HepG2 (cell line): ENCODE measurements at regions not wholly inside any gene's neighbourhood (a gene's known extent, or its start where the extent isn't known, plus 50 kb on each side); places are given as distances from the start of the nearest gene placed in this dataset.

Source experiments
- ATAC-seq: fragments of 200-7000 bp; cut with Tn5 transposase; 3 replicates; pipeline ENCODE4 v1.9.1; 2020; ENCODE audit warnings: mild to moderate bottlenecking, moderate library complexity
- BruUV-seq: library from RNA; stranded (reverse); fragments of 400-500 nt; replicated peaks from 2 replicates; lab custom pipeline; 2021; lab: Mats Ljungman, UMichigan
- CTCF ChIA-PET: fragments of 300-600 bp; formaldehyde crosslinking; extraction: SDS; loops from one replicate; lab custom pipeline; 2021; ENCODE audit warnings: low total read pairs, inconsistent platforms, low intra/inter-chr PET ratio; lab: Yijun Ruan, JAX
- POLR2A ChIA-PET: fragments of 350-600 bp; sonication (Branson Sonifier 250); formaldehyde crosslinking; loops from one replicate; lab custom pipeline; 2020; ENCODE audit warnings: antibody characterized with exemption, inconsistent platforms; lab: Yijun Ruan, JAX
- DNase-seq: peaks from one replicate; pipeline ENCODE4 v3.0.0-alpha.2; 2015; ENCODE audit warnings: low spot score
- FAIRE-seq: peaks from 3 replicates; lab custom pipeline; 2011; peaks lifted over from hg19 to GRCh38; lab: Jason Lieb, UNC
- H2AFZ ChIP-seq: one replicate; pipeline ENCODE4 v1.6.1; 2011; ENCODE audit warnings: low read length, inconsistent platforms
- H3K27ac ChIP-seq: fragments of 300-600 bp; 3 replicates; pipeline ENCODE4 v1.8.0; 2011; ENCODE audit warnings: mixed run types, mild to moderate bottlenecking, mixed read lengths, low read length, inconsistent platforms; ENCODE audit not compliant: insufficient read depth; ENCODE audit errors: extremely low read length
- H3K27me3 ChIP-seq, 2 experiments: fragments of 200-600 bp in 1 of 2; 2 replicates in 1 of 2; 3 replicates in 1 of 2; pipeline versions ENCODE4 v1.6.0 to v1.8.0; 2011; ENCODE audit warnings: low read length in 2 of 2, mild to moderate bottlenecking in 2 of 2, moderate library complexity in 2 of 2, inconsistent platforms in 1 of 2; ENCODE audit not compliant: insufficient read depth in 2 of 2, control insufficient read depth in 1 of 2
- H3K36me3 ChIP-seq, 2 experiments: fragments of 200-600 bp in 1 of 2; replicated peaks in 1 of 2; 2 replicates in 1 of 2; 3 replicates in 1 of 2; pipeline versions ENCODE4 v1.5.1 to v1.8.0; 2011; ENCODE audit warnings: low read length in 2 of 2, inconsistent platforms in 1 of 2; ENCODE audit not compliant: insufficient read depth in 2 of 2, control insufficient read depth in 1 of 2
- H3K4me1 ChIP-seq: 2 replicates; pipeline ENCODE4 v1.5.1; 2012; ENCODE audit warnings: low read length, inconsistent platforms; ENCODE audit not compliant: insufficient read depth
- H3K4me2 ChIP-seq: 2 replicates; pipeline ENCODE4 v1.6.0; 2011; ENCODE audit warnings: low read depth, low read length, inconsistent platforms
- H3K4me3 ChIP-seq, 3 experiments: fragments of 200-600 bp in 1 of 3; sonication (generic), shearing (Covaris generic) in 1 of 3; replicated peaks in 1 of 3; 2 replicates each; pipeline ENCODE4 v1.5.1; 2011 to 2016; ENCODE audit warnings: low read length in 3 of 3, inconsistent platforms in 2 of 3, low read depth in 2 of 3, mild to moderate bottlenecking in 2 of 3, control low read depth in 1 of 3, mixed read lengths in 1 of 3; ENCODE audit not compliant: insufficient read depth in 1 of 3
- H3K79me2 ChIP-seq: one replicate; pipeline ENCODE4 v1.6.1; 2011; ENCODE audit warnings: low read length, inconsistent platforms; ENCODE audit not compliant: insufficient read depth
- H3K9ac ChIP-seq: 2 replicates; pipeline ENCODE4 v1.6.0; 2011; ENCODE audit warnings: mild to moderate bottlenecking, low read depth, low read length, inconsistent platforms; ENCODE audit not compliant: insufficient read depth
- H3K9me3 ChIP-seq: 2 replicates; pipeline ENCODE4 v1.5.1; 2012; ENCODE audit warnings: mild to moderate bottlenecking, low read length
- H4K20me1 ChIP-seq: 2 replicates; pipeline ENCODE4 v1.6.0; 2011; ENCODE audit warnings: inconsistent platforms, mild to moderate bottlenecking, low read length, moderate library complexity; ENCODE audit not compliant: insufficient read depth
- HIVEP1 ChIP-seq: sonication (generic); formaldehyde crosslinking; IDR thresholded peaks from 2 replicates; pipeline ENCODE4 v1.4.0; 2020; ENCODE audit warnings: mild to moderate bottlenecking, missing genetic modification reagents
- NCOA1 ChIP-seq: sonication (generic); formaldehyde crosslinking; IDR thresholded peaks from 2 replicates; pipeline ENCODE4 v1.9.0; 2021; ENCODE audit warnings: missing genetic modification reagents
- ZBTB20 ChIP-seq: sonication (generic); formaldehyde crosslinking; IDR thresholded peaks from 2 replicates; pipeline ENCODE4 v1.8.1; 2023; ENCODE audit warnings: missing genetic modification reagents, low read depth, mild to moderate bottlenecking, borderline replicate concordance
- ZNF747 ChIP-seq: sonication (generic); formaldehyde crosslinking; IDR thresholded peaks from 2 replicates; pipeline ENCODE4 v1.8.1; 2023; ENCODE audit warnings: missing genetic modification reagents, mild to moderate bottlenecking, borderline replicate concordance
- WGBS: methylation state at CpG from one replicate; pipeline ENCODE4 v1.1.6; 2017; ENCODE audit warnings: low lambda C conversion rate; 5-methylcytosine and 5-hydroxymethylcytosine counted together
- in situ Hi-C: cut with HindIII; loops from 2 replicates; pipeline ENCODE4 v1.10.0; 2017; ENCODE audit warnings: low pct_unique_long_range_greater_than_20kb; ENCODE audit not compliant: extremely low pct_ligation_motif_present
- intact Hi-C: fragments of 100-400 bp; cut with micrococcal nuclease; formaldehyde crosslinking; loops from one replicate; pipeline ENCODE4 v1.10.0; 2022; ENCODE audit not compliant: unreplicated experiment
- TF ChIP-seq, protein P1 (sequence below): sonication (generic); formaldehyde crosslinking; IDR thresholded peaks from 2 replicates; pipeline ENCODE4 v1.4.0; 2020; ENCODE audit warnings: mild to moderate bottlenecking, missing genetic modification reagents
- TF ChIP-seq, protein P2 (sequence below): sonication (generic); formaldehyde crosslinking; IDR thresholded peaks from 2 replicates; pipeline ENCODE4 v1.5.1; 2020; ENCODE audit warnings: missing genetic modification reagents, mild to moderate bottlenecking, borderline replicate concordance

DNA sequence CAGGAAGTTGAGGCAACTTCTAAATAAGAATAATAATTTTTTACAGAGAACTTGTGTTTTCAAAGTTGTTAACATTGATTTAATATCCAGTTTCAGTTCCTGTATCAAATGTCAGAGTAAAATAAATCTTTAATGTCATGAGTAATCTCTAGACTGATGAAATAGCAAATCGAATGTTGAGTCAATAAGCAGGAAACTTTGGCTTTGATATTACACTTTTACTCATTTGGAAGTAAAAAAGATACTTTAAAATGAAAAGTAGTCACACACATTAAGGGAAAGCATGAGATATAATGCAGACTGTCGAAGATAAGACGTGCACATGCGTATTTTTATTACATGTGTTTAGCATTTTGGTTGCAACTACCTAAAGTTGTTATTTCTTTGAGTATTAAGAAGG is 78.2 kb upstream of the PTGDR start (continued):
- TF ChIP-seq, protein P1, sequence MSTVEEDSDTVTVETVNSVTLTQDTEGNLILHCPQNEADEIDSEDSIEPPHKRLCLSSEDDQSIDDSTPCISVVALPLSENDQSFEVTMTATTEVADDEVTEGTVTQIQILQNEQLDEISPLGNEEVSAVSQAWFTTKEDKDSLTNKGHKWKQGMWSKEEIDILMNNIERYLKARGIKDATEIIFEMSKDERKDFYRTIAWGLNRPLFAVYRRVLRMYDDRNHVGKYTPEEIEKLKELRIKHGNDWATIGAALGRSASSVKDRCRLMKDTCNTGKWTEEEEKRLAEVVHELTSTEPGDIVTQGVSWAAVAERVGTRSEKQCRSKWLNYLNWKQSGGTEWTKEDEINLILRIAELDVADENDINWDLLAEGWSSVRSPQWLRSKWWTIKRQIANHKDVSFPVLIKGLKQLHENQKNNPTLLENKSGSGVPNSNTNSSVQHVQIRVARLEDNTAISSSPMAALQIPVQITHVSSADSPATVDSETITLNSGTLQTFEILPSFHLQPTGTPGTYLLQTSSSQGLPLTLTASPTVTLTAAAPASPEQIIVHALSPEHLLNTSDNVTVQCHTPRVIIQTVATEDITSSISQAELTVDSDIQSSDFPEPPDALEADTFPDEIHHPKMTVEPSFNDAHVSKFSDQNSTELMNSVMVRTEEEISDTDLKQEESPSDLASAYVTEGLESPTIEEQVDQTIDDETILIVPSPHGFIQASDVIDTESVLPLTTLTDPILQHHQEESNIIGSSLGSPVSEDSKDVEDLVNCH (CRISPR knock-in tag) = no peak
- TF ChIP-seq, all 625 proteins: peak for 0

DNA sequence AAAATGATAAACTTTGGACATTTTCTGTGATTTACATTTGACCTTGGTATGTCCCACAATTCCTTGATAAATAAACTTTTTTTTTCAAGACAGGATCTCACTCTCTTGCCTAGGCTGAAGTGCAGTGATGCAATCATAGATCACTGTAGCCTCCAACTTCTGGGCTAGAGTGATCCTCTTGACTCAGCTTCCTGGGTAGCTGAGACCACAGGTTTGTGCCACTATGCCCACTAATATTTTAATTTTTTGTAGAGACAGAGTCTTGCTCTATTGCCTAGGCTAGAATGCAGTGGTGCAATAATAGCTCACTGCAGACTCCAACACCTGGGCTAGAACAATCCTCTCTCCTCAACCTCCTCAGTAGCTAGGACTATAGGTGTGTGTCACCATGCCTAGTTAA is 79.1 kb upstream of the PTGDR start:
- no peak overlapping the region for H3K9ac ChIP-seq
- no peak for TF ChIP-seq NCOA1
- TF ChIP-seq ZNF747 = no peak
- no peak for TF ChIP-seq ZBTB20 (CRISPR knock-in tag)
- TF ChIP-seq, all 625 proteins: peak for 0
- Histone ChIP-seq H2AFZ (no peak overlapping the region), H3K27ac (no peak overlapping the region), H3K27me3 (no peaks in the 10 kb centered on the region; a peak in 1 of 5 replicates), H3K79me2 (no peaks in the 10 kb centered on the region), H3K36me3 (no peaks in the 10 kb centered on the region), H3K4me2 (no peak overlapping the region), H4K20me1 (no peaks in the 10 kb centered on the region), H3K4me1 (no peaks in the 10 kb centered on the region), H3K9me3 (no peaks in the 10 kb centered on the region), H3K4me3 (no peak overlapping the region)
- no TSS peak for BruUV-seq
- intact Hi-C loops = no loop called here
- ChIA-PET POLR2A (no interaction called here), CTCF (no interaction called here)
- no peak for DNase-seq
- in situ Hi-C loops = no loop called here
- no peak for ATAC-seq
- no peak for FAIRE-seq

DNA sequence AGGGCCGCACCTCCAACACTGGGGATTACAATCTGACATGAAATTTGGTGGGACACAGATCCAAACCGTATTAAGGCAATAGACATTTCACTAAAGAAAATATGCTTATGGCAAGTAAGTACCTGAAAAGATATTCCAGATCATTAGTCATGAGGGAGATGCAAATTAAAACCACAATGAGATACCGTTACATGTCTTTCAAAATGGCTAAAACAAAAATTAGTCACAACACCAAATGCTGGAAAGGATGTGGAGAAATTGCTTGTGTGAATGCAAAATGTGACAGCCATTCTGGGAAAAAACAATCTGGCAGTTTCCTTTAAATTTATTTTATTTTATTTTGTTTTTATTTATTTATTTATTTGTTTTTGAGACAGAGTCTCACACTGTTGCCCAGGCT is 82.3 kb upstream of the PTGDR start:
- POLR2A ChIA-PET = no interaction called here
- H3K9ac ChIP-seq = no peak overlapping the region
- peaks cover 18% of the 10 kb centered on the region for H3K9me3 ChIP-seq
- intact Hi-C loops = no loop called here
- no peak overlapping the region for H3K4me3 ChIP-seq
- no peak for FAIRE-seq
- no peaks in the 10 kb centered on the region for H4K20me1 ChIP-seq
- ATAC-seq = no peak
- no peaks in the 10 kb centered on the region for H3K36me3 ChIP-seq
- no peak for TF ChIP-seq HIVEP1 (CRISPR knock-in tag)
- TF ChIP-seq, protein P2, sequence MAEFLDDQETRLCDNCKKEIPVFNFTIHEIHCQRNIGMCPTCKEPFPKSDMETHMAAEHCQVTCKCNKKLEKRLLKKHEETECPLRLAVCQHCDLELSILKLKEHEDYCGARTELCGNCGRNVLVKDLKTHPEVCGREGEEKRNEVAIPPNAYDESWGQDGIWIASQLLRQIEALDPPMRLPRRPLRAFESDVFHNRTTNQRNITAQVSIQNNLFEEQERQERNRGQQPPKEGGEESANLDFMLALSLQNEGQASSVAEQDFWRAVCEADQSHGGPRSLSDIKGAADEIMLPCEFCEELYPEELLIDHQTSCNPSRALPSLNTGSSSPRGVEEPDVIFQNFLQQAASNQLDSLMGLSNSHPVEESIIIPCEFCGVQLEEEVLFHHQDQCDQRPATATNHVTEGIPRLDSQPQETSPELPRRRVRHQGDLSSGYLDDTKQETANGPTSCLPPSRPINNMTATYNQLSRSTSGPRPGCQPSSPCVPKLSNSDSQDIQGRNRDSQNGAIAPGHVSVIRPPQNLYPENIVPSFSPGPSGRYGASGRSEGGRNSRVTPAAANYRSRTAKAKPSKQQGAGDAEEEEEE (CRISPR knock-in tag) = no peak
- TF ChIP-seq, all 625 proteins: peak for 0
- no peak overlapping the region for H3K4me2 ChIP-seq
- no peaks in the 10 kb centered on the region for H3K4me1 ChIP-seq
- CTCF ChIA-PET = no interaction called here
- in situ Hi-C loops = no loop called here
- no peak overlapping the region for H3K27ac ChIP-seq
- H3K27me3 ChIP-seq = no peaks in the 10 kb centered on the region; a peak in 1 of 5 replicates
- H3K79me2 ChIP-seq = no peaks in the 10 kb centered on the region
- H2AFZ ChIP-seq = no peak overlapping the region
- no peak for DNase-seq
- WGBS = 7% methylated on average over 3 of the region's 3 CpGs
- no TSS peak for BruUV-seq
